Duodenal mucosa (tissue), 2 donors: ENCODE measurements at regions not wholly inside any gene's neighbourhood (a gene's known extent, or its start where the extent isn't known, plus 50 kb on each side); places are given as distances from the start of the nearest gene placed in this dataset.

Experiments used
- H3K27ac ChIP-seq: one replicate; pipeline ENCODE4 v1.7.0; 2013; ENCODE audit warnings: low read depth, low read length
- H3K27me3 ChIP-seq, 2 donors: one replicate each; pipeline ENCODE4 v1.7.0; 2013; ENCODE audit warnings: low read length in 2 of 2, control low read depth in 1 of 2; ENCODE audit not compliant: insufficient read depth in 2 of 2, control insufficient read depth in 1 of 2
- H3K36me3 ChIP-seq, 2 donors: one replicate each; pipeline ENCODE4 v1.7.0; 2013; ENCODE audit warnings: low read length in 2 of 2, control low read depth in 1 of 2; ENCODE audit not compliant: insufficient read depth in 2 of 2, control insufficient read depth in 1 of 2
- H3K4me1 ChIP-seq, 2 donors: one replicate each; pipeline ENCODE4 v1.7.0; 2013; ENCODE audit warnings: low read length in 2 of 2, control low read depth in 1 of 2; ENCODE audit not compliant: insufficient read depth in 2 of 2, control insufficient read depth in 1 of 2
- H3K4me3 ChIP-seq, 2 donors: one replicate each; pipeline ENCODE4 v1.7.0; 2013; ENCODE audit warnings: low read length in 2 of 2, low read depth in 1 of 2
- H3K9ac ChIP-seq, 2 donors: one replicate each; pipeline ENCODE4 v1.7.0; 2013; ENCODE audit warnings: low read length in 2 of 2, low read depth in 1 of 2
- H3K9me3 ChIP-seq, 2 donors: one replicate each; pipeline ENCODE4 v1.7.0; 2013; ENCODE audit warnings: low read length in 2 of 2, control low read depth in 1 of 2; ENCODE audit not compliant: control insufficient read depth in 1 of 2

DNA sequence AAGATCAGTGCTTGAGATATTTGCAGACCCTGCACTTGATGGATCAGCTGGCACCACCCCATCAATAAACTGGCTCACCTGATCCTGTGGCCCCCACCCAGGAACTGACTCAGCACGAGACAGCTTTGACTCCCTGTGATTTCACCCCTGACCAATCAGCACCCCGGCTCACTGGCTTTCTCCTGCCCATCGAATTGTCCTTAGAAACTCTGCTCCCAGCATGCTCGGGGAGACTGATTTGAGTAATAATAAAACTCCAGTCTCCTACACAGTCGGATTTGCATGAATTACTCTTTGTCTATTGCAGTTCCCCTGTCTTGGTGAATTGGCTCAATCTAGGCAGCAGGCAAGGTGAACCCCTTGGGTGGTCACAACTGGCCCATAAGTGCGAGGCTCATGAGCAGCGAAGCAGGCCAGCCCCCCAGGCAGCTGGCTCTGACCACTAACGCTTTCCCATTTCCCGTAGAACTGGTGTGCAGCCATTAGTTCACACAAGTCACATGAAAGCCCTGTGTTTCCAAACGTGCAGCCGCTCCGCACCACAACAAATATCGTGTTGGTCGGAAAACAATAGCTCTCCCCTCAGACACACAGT lies 79.6 kb downstream of the RSPH3 start:
- Histone ChIP-seq H3K4me3 (no peak overlapping the region), H3K36me3 (no peaks in the 10 kb centered on the region), H3K27ac (no peak overlapping the region), H3K9ac (no peak overlapping the region), H3K9me3 (no peaks in the 10 kb centered on the region), H3K4me1 (peaks cover 0 to 4% of the 10 kb centered on the region in 2 donors), H3K27me3 (no peaks in the 10 kb centered on the region)

DNA sequence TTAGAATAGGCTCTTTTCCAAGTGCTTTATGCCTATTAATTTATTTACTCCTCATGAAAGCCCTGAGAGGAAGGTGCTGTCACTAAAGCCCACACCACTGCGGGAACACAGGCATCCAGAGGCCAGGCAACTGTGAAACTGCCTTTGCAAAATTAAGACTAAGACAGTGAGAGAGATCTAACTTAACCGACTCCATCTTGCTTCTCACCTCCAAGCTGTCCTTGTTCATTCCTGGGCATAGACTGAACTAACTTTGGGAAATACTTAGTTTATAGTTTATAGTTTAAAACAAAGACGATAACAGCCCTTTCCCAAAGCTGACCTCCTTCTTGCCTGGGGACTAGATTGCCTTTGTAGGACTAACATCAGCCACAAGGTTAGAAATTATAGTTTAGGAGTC lies 80.1 kb downstream of the RSPH3 start:
- Histone ChIP-seq H3K9me3 (no peaks in the 10 kb centered on the region), H3K4me3 (no peak overlapping the region), H3K27me3 (no peaks in the 10 kb centered on the region), H3K36me3 (no peaks in the 10 kb centered on the region), H3K9ac (no peak overlapping the region), H3K4me1 (peaks cover 0 to 4% of the 10 kb centered on the region in 2 donors), H3K27ac (no peak overlapping the region)

DNA sequence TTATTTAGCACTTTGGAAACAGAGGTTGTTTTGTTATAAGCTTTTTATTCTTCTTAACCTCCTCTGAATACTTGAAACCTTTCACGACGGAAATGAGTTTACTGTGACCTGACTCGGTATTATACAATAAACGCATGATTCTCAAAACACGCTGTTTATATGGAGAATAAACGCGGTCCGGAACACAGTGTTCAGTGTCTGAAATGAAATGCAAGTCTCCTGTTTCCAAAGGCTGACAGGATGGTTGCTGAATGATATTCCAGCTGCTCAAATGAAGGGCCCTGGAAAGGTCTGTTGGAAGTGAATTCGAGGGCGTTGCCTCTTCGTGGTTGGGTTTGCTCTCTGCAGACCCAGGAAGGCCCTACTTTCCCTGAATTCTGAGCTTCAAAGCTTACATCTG lies 83.4 kb downstream of the RSPH3 start:
- Histone ChIP-seq H3K4me1 (peaks cover 0 to 4% of the 10 kb centered on the region in 2 donors), H3K27ac (no peak overlapping the region), H3K9ac (no peak overlapping the region), H3K36me3 (no peaks in the 10 kb centered on the region), H3K4me3 (no peak overlapping the region), H3K9me3 (no peaks in the 10 kb centered on the region), H3K27me3 (no peaks in the 10 kb centered on the region)

DNA sequence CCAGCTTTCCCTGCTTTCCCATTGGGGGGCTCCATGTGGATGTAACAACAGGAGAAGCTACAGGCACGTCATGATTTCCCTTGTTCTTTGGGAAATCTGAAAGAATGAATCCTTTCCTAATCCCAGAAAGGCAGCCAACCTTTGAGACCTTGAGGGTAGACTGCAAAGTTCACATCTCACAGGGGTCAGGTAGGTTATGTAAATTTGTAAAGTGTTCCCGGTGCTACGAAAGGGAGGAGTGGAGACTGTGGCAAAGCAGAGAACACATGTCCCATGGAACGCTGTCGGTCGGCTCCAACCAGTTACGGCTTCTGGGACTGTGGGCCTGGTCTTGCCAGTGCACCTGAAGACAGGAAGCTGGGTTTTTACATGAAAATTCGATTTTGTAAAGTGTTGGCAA lies 85.1 kb downstream of the RSPH3 start:
- no peak overlapping the region for H3K27ac ChIP-seq
- no peak overlapping the region for H3K9ac ChIP-seq
- H3K27me3 ChIP-seq = no peaks in the 10 kb centered on the region
- H3K4me3 ChIP-seq = no peak overlapping the region
- no peaks in the 10 kb centered on the region for H3K9me3 ChIP-seq
- H3K36me3 ChIP-seq = no peaks in the 10 kb centered on the region
- peaks cover 3 to 4% of the 10 kb centered on the region in 2 donors for H3K4me1 ChIP-seq

DNA sequence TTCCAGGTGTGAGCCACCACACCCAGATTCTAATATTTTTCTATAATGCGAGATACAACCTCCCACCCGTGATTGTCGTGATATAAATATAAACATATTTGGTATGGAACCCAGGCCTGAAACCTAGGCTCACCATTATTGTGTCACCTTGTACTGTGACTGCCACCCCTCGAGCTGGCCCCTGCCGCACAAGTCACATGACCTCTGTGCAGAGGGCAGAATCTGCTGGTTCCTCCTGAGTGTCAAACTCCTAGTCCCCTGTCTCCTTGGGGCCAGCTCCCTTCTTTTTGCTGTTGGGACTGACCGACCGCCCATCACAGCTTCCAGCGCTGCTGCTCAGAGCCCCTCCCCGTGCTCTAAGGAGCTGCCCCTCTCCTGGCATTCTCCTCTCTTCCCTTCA lies 86.4 kb downstream of the RSPH3 start:
- no peak overlapping the region for H3K4me3 ChIP-seq
- no peaks in the 10 kb centered on the region for H3K27me3 ChIP-seq
- H3K36me3 ChIP-seq = no peaks in the 10 kb centered on the region
- H3K9me3 ChIP-seq = no peaks in the 10 kb centered on the region
- H3K4me1 ChIP-seq = peaks cover 3 to 4% of the 10 kb centered on the region in 2 donors
- no peak overlapping the region for H3K9ac ChIP-seq
- H3K27ac ChIP-seq = no peak overlapping the region

DNA sequence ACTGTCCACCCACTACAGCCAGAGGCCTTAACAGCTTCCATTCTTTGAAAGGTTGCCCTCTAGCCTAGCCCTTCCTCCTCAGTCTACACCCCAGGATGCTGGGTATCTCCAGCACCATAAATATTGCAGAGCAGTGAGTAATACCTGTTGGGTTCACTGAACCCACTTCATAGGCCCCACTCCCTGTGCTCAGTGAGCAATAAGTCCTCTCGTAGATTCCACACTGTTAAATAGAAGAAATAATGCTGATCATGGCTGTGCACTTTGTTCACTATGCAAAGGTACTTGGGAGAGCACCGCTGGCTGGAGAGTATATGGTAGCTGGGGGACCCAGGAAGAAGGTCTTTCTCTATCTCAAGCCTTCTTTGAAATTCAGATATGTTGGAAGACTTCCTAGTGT lies 87.3 kb downstream of the RSPH3 start:
- Histone ChIP-seq H3K4me1 (peaks cover 3 to 4% of the 10 kb centered on the region in 2 donors), H3K27ac (no peak overlapping the region), H3K9ac (no peak overlapping the region), H3K36me3 (no peaks in the 10 kb centered on the region), H3K4me3 (no peak overlapping the region), H3K27me3 (no peaks in the 10 kb centered on the region), H3K9me3 (no peaks in the 10 kb centered on the region)

DNA sequence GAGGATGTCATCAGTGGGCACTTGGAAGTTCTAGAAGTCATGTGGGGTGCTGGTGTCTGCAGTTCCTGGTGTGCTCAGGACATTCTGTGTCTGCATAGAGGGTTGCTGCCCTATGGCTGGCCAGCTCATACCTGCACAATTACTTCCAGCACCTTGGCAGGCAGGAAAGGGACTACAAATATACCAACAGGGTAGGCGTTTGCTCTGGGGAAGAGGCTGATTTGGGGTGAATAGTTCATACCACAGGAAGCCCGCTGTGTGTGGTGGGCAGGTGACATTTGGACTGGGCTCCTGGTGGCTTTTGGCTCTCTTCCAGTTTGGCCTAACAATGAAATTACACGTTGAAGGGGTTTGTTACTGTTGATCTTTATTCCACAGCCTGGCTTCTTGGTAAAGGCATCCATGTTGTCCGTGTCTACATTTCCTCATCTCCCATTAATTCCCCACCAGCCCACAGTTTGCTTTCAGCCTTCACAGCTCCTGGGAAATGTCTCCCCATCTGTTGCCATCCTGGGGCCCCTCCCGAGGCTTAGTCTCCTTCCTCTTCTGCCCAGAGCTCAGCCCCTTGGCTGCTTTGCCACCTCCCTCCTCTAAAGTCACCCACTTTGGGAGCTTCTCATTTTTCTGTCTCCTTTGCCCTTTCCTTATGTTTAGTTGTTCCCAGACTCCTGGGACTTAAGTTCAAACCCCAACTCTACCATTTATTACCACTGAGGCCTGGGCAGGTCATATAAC lies 88.1 kb downstream of the RSPH3 start:
- no peak overlapping the region for H3K4me3 ChIP-seq
- H3K9me3 ChIP-seq = no peaks in the 10 kb centered on the region
- H3K9ac ChIP-seq = no peak overlapping the region
- H3K27ac ChIP-seq = no peak overlapping the region
- no peaks in the 10 kb centered on the region for H3K27me3 ChIP-seq
- no peaks in the 10 kb centered on the region for H3K36me3 ChIP-seq
- peaks cover 0 to 3% of the 10 kb centered on the region in 2 donors for H3K4me1 ChIP-seq

DNA sequence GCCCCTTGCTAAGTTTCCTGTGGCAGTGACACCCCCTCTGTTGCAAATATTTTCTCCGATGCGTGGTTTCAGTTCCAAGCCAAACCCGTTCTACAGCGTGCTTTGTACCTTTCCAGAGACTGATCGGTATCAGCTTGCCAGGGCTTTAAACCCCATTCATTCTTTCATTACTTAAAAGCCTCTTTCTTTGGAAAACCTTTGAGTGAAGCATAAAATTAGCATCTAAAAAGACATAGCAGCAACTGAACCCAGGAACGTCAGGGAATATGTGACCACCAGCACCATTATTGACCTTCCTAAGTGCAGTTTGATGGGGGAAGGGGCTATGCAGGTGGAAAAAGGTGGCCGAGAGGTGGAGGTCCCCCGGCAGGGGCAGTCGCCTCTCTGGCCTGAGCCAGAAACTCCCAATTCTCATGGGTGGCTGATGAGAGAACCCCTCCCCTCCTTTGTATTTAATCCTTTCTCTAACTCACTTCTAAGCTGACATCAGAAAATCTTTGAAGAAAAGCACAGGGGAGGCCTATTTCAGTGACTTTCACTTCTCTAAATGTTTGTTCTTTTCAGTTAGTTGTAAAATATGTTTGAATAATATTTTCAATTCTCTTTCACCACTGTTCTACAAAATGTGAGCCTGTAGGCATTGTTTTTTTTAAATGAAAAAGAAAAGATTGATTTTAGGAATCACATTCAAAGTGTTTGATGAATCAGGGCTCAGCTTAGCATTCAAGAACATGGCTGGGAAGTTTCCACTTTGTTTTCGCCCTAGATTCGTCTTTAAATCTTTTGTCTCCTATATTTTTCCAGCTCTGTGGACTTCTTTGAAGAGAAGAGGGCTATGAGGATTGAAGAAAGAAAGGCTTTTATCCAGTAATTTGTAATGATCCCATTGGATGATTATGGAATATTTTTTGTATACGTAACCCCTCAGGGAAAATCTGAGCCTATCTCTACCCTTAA lies 89.2 kb downstream of the RSPH3 start:
- H3K4me3 ChIP-seq = peak overlapping the region in 1 of 2 donors; percentile 24
- H3K9ac ChIP-seq = no peak overlapping the region
- H3K27me3 ChIP-seq = no peaks in the 10 kb centered on the region
- H3K36me3 ChIP-seq = no peaks in the 10 kb centered on the region
- no peak overlapping the region for H3K27ac ChIP-seq
- peaks cover 0 to 1% of the 10 kb centered on the region in 2 donors for H3K9me3 ChIP-seq
- H3K4me1 ChIP-seq = peaks cover 0 to 3% of the 10 kb centered on the region in 2 donors

DNA sequence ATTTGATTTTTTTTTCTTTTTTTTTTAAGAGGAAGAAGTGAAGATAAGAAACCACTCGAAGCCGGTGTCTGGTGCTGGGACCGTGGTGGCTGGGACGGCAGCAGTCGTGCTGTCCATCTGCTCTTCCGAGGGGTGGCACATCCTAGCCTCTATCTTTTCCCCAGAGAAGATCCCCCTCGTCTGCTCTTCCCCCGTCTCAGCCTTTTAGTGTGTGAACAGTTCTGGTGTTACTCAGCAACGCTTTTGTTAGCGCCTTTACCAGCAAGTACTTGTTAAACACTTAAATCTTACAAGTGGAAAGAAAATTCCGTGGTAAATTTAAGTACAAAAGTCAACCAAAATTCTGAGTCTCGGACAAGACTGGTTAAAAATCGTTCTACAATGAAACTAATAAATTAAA lies 90.1 kb downstream of the RSPH3 start:
- no peaks in the 10 kb centered on the region for H3K27me3 ChIP-seq
- H3K36me3 ChIP-seq = no peaks in the 10 kb centered on the region
- H3K4me1 ChIP-seq = peaks cover 0 to 3% of the 10 kb centered on the region in 2 donors
- peaks cover 8 to 9% of the 10 kb centered on the region in 2 donors for H3K9me3 ChIP-seq
- H3K9ac ChIP-seq = no peak overlapping the region
- no peak overlapping the region for H3K27ac ChIP-seq
- H3K4me3 ChIP-seq = no peak overlapping the region

DNA sequence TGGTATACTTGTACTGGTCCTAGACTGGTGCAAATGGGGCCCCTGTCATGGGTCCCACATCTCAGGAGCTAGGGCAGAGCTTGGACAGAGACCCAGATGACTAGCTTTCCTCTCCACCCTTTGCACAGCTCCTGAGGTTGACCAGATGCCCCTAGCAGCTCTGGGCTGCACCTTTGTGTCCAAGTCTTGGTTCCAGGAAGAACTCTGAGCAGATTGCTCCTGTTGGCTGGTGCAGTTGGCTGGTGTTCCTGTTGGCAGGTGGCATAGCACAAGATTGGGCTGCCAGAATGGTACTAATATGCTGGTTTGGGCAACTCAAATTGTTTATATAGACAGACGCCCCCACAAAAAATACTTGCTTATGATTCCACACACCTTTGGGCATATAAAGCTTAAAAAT lies 89.4 kb upstream of the EZR start:
- Histone ChIP-seq H3K36me3 (no peaks in the 10 kb centered on the region), H3K27ac (no peak overlapping the region), H3K9ac (no peak overlapping the region), H3K27me3 (no peaks in the 10 kb centered on the region), H3K9me3 (peaks cover 8 to 10% of the 10 kb centered on the region in 2 donors), H3K4me3 (no peak overlapping the region), H3K4me1 (peaks cover 0 to 3% of the 10 kb centered on the region in 2 donors)
